ENCODE measurements at regions not wholly inside any gene's neighbourhood (a gene's known extent, or its start where the extent isn't known, plus 50 kb on each side); places are given as distances from the start of the nearest gene placed in this dataset.

DNA sequence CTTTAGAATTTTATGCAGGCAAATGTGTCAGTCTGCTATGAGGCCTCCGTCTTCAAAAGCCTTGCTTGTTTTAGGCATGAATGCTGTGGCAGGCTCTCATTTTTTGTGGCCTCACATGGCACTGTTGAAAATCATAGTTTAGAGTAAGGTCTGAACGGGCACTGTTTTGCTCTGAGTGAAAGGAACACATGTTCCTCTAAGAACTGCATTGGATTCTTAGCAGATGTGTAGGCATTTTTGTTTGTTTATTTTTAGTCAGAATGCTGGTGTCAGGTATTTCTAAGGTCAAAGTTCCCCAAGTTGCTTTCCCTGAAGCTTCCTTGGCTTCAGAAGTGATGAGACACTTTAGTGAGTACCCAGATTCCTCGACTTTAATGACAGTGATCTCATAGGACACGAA is 173.7 kb downstream of the HS3ST3B1 start:
- DNase-seq (ENCODE audit: low spot score), result no peak

DNA sequence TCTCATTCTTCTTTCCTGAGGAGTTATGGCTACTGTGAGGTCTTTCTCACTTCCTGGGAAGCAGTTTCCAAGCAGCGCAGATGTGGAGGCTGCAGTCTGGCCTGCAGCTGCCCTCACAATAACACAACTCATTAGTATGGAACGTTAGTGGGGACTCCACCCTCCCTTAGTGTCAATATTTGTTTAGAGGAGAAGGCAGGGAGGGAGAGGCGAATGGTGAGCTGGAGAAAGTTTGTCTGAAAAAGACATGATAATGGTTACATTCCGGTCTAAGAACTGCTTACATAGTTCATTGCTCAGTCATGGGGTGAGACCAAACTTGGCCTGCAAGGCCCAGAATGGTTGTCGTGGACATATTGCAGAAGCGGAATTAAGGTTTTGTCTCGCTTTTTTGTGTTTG is 170.2 kb downstream of the HS3ST3B1 start:
- DNase-seq (ENCODE audit: low spot score), result peak; percentile 82

- DNase-seq (ENCODE audit: low spot score), result no peak
Measured at GRCh38 chr17:14470417-14470816, 169.5 kb downstream of the HS3ST3B1 start.

DNA sequence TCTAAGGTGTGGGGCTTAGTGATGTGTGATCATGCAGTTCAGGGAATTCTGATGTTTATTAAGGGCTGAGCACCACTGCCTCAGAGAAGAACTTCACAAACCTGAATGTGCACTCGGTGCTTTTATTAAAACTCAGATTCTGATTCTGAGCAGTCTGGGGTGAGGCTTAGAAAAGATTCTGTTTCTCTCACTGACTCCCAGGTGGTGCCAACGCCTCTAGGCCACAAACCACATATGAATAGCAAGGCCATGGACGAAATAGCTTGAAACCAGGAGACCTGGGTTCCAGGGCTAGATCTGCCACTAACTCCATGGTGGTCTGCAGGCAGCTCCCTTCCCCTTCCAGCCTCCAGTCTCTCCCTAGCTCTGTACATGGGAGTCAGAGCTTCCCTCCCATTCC is 169.1 kb downstream of the HS3ST3B1 start:
- DNase-seq (ENCODE audit: low spot score), result no peak

GRCh38 chr17:14468858-14469257 is 168.0 kb downstream of the HS3ST3B1 start:
- no peak for DNase-seq (ENCODE audit: low spot score)

- no peak for DNase-seq (ENCODE audit: low spot score)
Measured at GRCh38 chr17:14461227-14461548, 160.3 kb downstream of the HS3ST3B1 start.

- no peak for DNase-seq (ENCODE audit: low spot score)
Measured at GRCh38 chr17:14460516-14461226, 159.8 kb downstream of the HS3ST3B1 start.

DNA sequence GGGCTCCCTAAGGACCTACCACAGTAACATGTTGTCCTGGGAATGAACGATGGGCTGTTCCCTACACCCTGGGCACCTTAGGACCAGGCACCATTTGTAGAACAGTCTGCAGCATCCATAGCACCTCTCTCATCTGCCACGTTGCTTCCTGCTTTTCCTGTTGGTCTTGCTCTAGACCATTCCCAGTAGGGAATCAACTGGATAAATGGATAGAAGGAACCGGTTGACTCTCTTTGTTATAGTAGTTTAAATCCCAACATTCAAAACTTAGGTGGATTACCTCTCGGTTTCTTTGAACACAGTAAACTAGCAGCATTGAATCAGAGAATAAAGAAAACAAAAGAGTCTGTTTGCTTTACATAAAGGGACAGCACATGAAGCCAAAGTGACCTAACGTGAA is 159.1 kb downstream of the HS3ST3B1 start:
- no peak for DNase-seq (ENCODE audit: low spot score)

- DNase-seq (ENCODE audit: low spot score), result no peak
Measured at GRCh38 chr17:14458724-14459123, 157.8 kb downstream of the HS3ST3B1 start.

GRCh38 chr17:14454746-14455145 is 153.9 kb downstream of the HS3ST3B1 start:
- no peak for DNase-seq (ENCODE audit: low spot score)

DNA sequence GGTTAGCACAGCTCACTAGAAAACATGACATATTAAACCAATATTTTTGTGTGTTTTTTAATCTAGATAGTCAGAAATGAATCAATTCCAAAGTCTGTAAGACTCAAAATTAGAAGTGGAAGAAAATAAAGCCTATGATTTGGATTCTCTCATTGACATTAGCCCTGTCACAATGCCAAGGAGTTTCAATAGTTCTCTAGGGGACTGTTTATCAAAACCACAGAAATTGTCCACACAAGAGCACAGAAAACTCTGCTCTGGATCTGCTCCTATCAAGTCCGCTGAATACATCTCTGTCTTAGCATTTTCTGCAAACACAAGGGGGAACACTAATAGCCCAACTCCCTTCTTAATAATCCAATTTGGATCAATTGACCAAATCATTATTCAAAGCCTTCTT is 152.0 kb downstream of the HS3ST3B1 start:
- DNase-seq (ENCODE audit: low spot score), result no peak

DNA sequence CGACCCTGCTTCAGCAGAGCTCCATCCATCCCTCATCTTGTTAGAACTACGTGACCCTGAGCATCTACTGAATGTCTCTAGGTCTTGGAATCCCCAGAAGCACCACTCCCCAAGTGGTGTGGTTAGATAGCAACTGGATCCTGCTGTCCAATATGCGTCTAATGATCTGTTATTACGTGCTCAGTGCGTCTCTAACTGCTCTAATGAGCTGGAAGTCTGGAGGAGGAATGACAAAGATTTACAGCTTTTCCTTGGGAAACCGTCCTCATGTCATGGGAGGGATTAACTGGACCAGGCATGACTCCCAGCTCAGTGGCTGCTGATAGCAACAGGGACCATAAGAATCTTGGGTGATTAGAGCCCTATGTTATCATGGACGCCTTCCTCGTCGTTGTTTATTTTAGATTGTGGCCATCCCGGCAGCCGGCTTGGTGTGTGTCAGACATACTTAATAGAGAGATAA is 150.9 kb downstream of the HS3ST3B1 start:
- DNase-seq (ENCODE audit: low spot score), result no peak

DNA sequence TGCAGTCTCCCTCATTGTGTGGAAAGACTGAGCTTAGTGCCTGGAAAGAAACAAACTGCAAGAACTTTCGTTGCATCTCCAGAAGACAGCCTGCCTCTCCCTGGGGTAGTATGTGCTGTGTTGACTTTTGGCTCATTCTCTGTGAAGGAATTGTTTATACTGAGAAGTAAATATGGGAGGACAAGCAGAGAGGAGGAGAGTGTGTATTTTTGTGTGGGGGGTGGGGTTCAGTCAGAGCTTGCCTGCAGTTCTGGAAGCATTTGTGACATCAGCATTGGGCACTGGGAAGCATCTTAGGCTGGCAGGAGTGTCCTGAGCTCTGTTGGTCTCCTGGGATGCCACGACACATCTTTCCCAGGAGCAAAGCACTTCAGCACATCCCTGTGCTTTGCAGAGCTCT is 147.9 kb downstream of the HS3ST3B1 start:
- no peak for DNase-seq (ENCODE audit: low spot score)

GRCh38 chr17:14446825-14447224 is 145.9 kb downstream of the HS3ST3B1 start:
- peak; percentile 14 for DNase-seq (ENCODE audit: low spot score)

- no peak for DNase-seq (ENCODE audit: low spot score)
Measured at GRCh38 chr17:14444915-14445314, 144.0 kb downstream of the HS3ST3B1 start.

DNA sequence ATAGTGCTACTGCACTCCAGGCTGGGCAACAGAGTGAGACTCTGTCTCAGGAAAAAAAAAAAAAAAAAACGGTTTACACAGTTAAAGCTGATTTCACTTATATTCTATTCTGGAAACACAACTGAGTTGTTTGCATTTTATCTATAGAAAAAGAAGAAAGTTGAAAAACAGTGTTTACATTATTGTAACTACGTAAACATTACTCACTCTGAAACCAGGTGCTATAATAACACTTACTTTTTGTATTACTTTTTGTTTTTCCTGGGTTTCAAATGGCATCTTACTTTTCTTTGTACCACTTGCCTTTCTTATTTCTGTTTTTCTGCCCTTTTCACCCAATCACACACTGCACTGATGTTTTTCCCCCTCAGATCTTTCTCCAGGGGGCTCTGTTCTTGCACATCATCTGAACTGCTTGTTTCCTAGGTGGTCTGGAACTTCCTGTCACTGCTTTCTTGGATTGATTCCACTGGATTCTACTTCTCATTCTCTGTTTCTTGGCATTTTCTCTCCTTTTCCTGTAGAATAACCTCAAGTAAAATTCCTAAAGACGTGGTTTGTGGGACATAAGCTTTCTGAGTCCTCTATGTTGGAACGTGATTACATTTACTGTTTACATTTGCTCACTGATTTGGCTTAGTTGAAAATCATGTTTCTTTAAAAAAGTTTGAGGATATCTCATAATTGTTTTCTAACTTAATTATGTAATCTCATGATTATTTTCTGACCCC is 142.1 kb downstream of the HS3ST3B1 start:
- no peak for DNase-seq (ENCODE audit: low spot score)

- DNase-seq (ENCODE audit: low spot score), result no peak
Measured at GRCh38 chr17:14437176-14437575, 136.3 kb downstream of the HS3ST3B1 start.

GRCh38 chr17:14436266-14436665 is 135.4 kb downstream of the HS3ST3B1 start:
- peak; percentile 16 for DNase-seq (ENCODE audit: low spot score)

DNA sequence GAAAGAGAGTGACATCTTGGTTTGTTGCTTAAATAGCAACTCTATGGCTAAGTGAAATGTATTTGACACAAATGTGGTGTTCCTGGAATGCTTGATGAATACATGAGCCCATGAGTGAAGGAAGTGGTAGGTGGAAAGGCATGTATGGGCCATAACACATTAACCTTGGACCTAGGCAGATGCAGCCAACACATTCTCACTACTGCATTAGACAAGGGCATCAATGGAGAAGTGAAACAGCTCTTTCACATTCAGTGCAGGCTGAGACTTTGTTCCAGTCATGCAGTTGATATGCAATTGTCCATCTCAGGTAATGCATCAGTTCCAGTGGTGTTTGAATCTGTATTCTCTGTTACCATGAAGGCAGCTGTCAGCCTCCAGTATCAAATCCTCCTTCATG is 133.6 kb downstream of the HS3ST3B1 start:
- no peak for DNase-seq (ENCODE audit: low spot score)

GRCh38 chr17:14432079-14432478 is 131.2 kb downstream of the HS3ST3B1 start:
- no peak for DNase-seq (ENCODE audit: low spot score)

DNA sequence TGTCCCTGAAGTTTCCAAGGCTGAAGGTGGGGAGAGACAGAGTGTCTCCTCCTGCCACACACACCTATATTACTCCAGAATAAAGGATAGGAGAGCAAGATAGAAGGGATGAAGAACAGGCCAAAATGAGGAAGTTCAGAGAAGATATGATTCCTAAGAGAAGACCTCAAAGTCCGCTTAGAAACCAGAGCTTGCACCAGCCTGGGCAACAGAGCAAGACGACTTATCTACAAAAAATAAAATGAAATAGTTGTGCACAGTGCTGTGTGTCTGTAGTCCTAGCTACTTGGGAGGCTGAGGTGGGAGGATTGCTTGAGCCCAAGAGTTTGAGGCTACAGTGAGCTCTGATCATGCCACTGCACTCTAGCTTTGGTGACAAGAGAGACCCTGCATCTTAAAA is 128.2 kb downstream of the HS3ST3B1 start:
- DNase-seq (ENCODE audit: low spot score), result no peak

- DNase-seq (ENCODE audit: low spot score), result no peak
Measured at GRCh38 chr17:14428648-14429029, 127.8 kb downstream of the HS3ST3B1 start.

DNA sequence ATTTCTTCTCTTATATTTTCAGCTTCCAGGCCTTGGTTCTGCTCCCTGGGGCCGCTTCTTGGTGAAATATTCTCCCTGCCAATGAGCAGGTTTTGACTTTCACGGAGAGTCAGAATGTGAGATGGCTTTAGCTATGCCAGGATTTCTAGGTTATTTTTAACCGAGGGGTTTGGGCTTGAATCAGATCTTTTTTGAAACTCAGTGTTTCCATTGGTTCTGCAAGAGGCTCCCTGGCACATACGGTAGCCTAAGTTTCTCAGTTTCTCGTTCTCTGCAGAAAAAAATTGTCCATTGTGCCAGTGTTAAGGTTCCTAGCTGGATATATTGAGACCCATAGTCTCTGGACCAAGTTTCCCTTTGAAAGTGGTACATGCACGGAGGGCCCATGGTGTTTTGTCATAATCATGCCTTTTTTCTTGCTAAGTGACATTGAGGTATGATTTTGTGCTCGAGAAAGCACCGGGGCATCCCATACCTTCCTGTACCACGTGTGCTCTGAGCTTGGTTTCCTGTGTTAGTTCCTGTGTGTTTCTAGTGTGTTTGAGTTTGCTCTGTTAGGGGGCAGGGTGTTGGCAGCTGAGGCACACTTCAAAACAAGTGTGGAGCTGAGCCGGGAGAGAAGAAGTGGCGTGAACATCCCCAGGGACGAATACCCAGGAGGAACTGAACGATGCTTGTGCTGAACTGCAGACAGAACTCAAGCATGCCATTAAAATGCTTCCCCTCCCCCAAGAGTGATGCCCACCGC is 127.2 kb downstream of the HS3ST3B1 start:
- DNase-seq (ENCODE audit: low spot score), result no peak

Measured in GM03348 (cell line).